ENCODE measurements at regions not wholly inside any gene's neighbourhood (a gene's known extent, or its start where the extent isn't known, plus 50 kb on each side); places are given as distances from the start of the nearest gene placed in this dataset.
A peak's percentile ranks its signal among the peaks of the same experiment; 100 is the strongest.

- no peaks in the 10 kb centered on the region for H4K20me1 ChIP-seq (ENCODE audit: control insufficient read depth, extremely low read depth, insufficient read depth, low read length)
- H3K9me3 ChIP-seq (ENCODE audit: control insufficient read depth, insufficient read depth, low read depth, low read length) = no peaks in the 10 kb centered on the region
- no peak for TF ChIP-seq EZH2 (IDR thresholded peaks at IDR 0.05; ENCODE audit: low read length, missing control alignments)
- TF ChIP-seq, protein P1, sequence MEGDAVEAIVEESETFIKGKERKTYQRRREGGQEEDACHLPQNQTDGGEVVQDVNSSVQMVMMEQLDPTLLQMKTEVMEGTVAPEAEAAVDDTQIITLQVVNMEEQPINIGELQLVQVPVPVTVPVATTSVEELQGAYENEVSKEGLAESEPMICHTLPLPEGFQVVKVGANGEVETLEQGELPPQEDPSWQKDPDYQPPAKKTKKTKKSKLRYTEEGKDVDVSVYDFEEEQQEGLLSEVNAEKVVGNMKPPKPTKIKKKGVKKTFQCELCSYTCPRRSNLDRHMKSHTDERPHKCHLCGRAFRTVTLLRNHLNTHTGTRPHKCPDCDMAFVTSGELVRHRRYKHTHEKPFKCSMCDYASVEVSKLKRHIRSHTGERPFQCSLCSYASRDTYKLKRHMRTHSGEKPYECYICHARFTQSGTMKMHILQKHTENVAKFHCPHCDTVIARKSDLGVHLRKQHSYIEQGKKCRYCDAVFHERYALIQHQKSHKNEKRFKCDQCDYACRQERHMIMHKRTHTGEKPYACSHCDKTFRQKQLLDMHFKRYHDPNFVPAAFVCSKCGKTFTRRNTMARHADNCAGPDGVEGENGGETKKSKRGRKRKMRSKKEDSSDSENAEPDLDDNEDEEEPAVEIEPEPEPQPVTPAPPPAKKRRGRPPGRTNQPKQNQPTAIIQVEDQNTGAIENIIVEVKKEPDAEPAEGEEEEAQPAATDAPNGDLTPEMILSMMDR (conservative IDR thresholded peaks at IDR 0.05 in 1 of 2, IDR thresholded peaks at IDR 0.05 in 1 of 2; ENCODE audit: low read depth in 1 of 2, low read length in 2 of 2) = no peak
- H3K4me3 ChIP-seq (replicated peaks in 1 of 4; ENCODE audit: control extremely low read depth in 1 of 4, insufficient read depth in 1 of 4, low read depth in 3 of 4, low read length in 4 of 4) = no peak overlapping the region
- no peaks in the 10 kb centered on the region for H3K27me3 ChIP-seq (ENCODE audit: control insufficient read depth, insufficient read depth, low read length)
- H3K79me2 ChIP-seq (ENCODE audit: control insufficient read depth, insufficient read depth, low read length) = no peaks in the 10 kb centered on the region
- peak in 1 of 2 donors; percentile 65 for DNase-seq (ENCODE audit: low read depth in 2 of 2)
- no peak overlapping the region for H3K9ac ChIP-seq (ENCODE audit: insufficient read depth, low read length)
- no peak overlapping the region for H3K4me2 ChIP-seq (ENCODE audit: extremely low read depth, insufficient read depth, low read length)
- no peak overlapping the region for H3K27ac ChIP-seq (ENCODE audit: insufficient read depth, low read length)
- H3K36me3 ChIP-seq (ENCODE audit: control insufficient read depth, insufficient read depth, low read length) = no peaks in the 10 kb centered on the region
- H3K4me1 ChIP-seq (ENCODE audit: control insufficient read depth, extremely low read depth, insufficient read depth, low read length) = no peaks in the 10 kb centered on the region
- no peak overlapping the region for H2AFZ ChIP-seq (ENCODE audit: low read length)
Measured at GRCh38 chr18:31245820-31246219, 72.1 kb upstream of the DSG1 start.

DNA sequence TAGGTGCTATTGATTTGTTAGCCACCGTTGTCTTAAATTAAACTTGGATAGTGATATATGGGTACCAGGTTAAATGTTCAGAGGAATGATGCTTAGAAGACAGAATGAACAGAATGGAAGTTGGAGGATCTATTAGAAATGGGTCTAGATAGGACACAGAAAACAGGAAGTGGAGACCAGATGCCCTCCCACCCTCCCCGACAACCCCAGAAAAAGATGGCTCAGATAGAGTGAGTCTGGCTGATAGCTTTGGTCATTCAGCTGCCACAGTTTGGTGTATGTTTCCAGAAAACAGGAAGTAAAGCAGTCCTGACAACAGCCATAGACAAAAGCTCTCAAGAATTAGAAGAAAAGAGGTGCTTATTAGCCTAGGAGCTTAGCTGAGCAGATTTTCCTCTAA is 71.5 kb upstream of the DSG1 start:
- Histone ChIP-seq H3K27ac (ENCODE audit: insufficient read depth, low read length) (no peak overlapping the region), H3K4me3 (replicated peaks in 1 of 4; ENCODE audit: control extremely low read depth in 1 of 4, insufficient read depth in 1 of 4, low read depth in 3 of 4, low read length in 4 of 4) (no peak overlapping the region), H3K9me3 (ENCODE audit: control insufficient read depth, insufficient read depth, low read depth, low read length) (no peaks in the 10 kb centered on the region), H3K36me3 (ENCODE audit: control insufficient read depth, insufficient read depth, low read length) (no peaks in the 10 kb centered on the region), H4K20me1 (ENCODE audit: control insufficient read depth, extremely low read depth, insufficient read depth, low read length) (no peaks in the 10 kb centered on the region), H3K27me3 (ENCODE audit: control insufficient read depth, insufficient read depth, low read length) (no peaks in the 10 kb centered on the region), H3K4me2 (ENCODE audit: extremely low read depth, insufficient read depth, low read length) (no peak overlapping the region), H2AFZ (ENCODE audit: low read length) (no peak overlapping the region), H3K9ac (ENCODE audit: insufficient read depth, low read length) (no peak overlapping the region), H3K4me1 (ENCODE audit: control insufficient read depth, extremely low read depth, insufficient read depth, low read length) (no peaks in the 10 kb centered on the region), H3K79me2 (ENCODE audit: control insufficient read depth, insufficient read depth, low read length) (no peaks in the 10 kb centered on the region)
- TF ChIP-seq, protein P1 (conservative IDR thresholded peaks at IDR 0.05 in 1 of 2, IDR thresholded peaks at IDR 0.05 in 1 of 2; ENCODE audit: low read depth in 1 of 2, low read length in 2 of 2) = no peak
- no peak for TF ChIP-seq EZH2 (IDR thresholded peaks at IDR 0.05; ENCODE audit: low read length, missing control alignments)
- no peak for DNase-seq (ENCODE audit: low read depth in 2 of 2)

GRCh38 chr18:31247574-31248199 is 70.3 kb upstream of the DSG1 start:
- DNase-seq (ENCODE audit: low read depth in 2 of 2) = peak in 1 of 2 donors; percentile 77
- no peak overlapping the region for H3K4me3 ChIP-seq (replicated peaks in 1 of 4; ENCODE audit: control extremely low read depth in 1 of 4, insufficient read depth in 1 of 4, low read depth in 3 of 4, low read length in 4 of 4)
- H3K27me3 ChIP-seq (ENCODE audit: control insufficient read depth, insufficient read depth, low read length) = no peaks in the 10 kb centered on the region
- no peaks in the 10 kb centered on the region for H3K9me3 ChIP-seq (ENCODE audit: control insufficient read depth, insufficient read depth, low read depth, low read length)
- no peak overlapping the region for H3K27ac ChIP-seq (ENCODE audit: insufficient read depth, low read length)
- H2AFZ ChIP-seq (ENCODE audit: low read length) = no peak overlapping the region
- no peaks in the 10 kb centered on the region for H3K79me2 ChIP-seq (ENCODE audit: control insufficient read depth, insufficient read depth, low read length)
- no peak overlapping the region for H3K9ac ChIP-seq (ENCODE audit: insufficient read depth, low read length)
- H3K36me3 ChIP-seq (ENCODE audit: control insufficient read depth, insufficient read depth, low read length) = no peaks in the 10 kb centered on the region
- TF ChIP-seq EZH2 (IDR thresholded peaks at IDR 0.05; ENCODE audit: low read length, missing control alignments) = no peak
- TF ChIP-seq, protein P1 (conservative IDR thresholded peaks at IDR 0.05 in 1 of 2, IDR thresholded peaks at IDR 0.05 in 1 of 2; ENCODE audit: low read depth in 1 of 2, low read length in 2 of 2) = no peak
- no peaks in the 10 kb centered on the region for H3K4me1 ChIP-seq (ENCODE audit: control insufficient read depth, extremely low read depth, insufficient read depth, low read length)
- H3K4me2 ChIP-seq (ENCODE audit: extremely low read depth, insufficient read depth, low read length) = no peak overlapping the region
- H4K20me1 ChIP-seq (ENCODE audit: control insufficient read depth, extremely low read depth, insufficient read depth, low read length) = no peaks in the 10 kb centered on the region
